GM19452 (cell line): ENCODE measurements at regions not wholly inside any gene's neighbourhood (a gene's known extent, or its start where the extent isn't known, plus 50 kb on each side); places are given as distances from the start of the nearest gene placed in this dataset.
"Not testable (repeated sequence)": the region's sequence is repeated elsewhere in the genome, so short reads cannot be mapped to it uniquely, and the experiment has no call there.

Source experiments
- ATAC-seq: cut with Tn5 transposase; IDR thresholded peaks from one replicate; pipeline ENCODE4 v1.9.1; 2021; ENCODE audit not compliant: unreplicated experiment

DNA sequence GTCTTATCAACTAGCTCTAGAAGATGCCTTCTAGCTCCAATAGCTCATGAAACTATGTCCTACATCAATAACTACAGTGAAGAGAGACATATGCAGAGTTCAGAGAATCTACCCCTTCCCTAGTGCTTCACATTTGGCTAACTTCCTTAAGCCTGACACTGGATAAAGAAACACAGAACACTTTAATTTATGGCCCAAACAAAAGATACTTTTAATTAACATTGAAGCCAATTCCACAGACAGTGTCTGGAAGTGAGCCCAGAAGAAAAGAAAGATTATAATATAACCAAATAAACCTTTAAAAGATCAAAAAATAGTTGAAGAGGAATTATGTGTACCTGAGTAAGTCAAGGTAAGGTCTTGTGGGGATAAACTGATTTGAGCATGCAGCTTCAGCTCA, 255.2 kb downstream of the C11orf87 start:
- no peak for ATAC-seq

GRCh38 chr11:109677876-109678275, 255.9 kb downstream of the C11orf87 start:
- no peak for ATAC-seq

- no peak for ATAC-seq
These were observed 258.1 kb downstream of the C11orf87 start for GRCh38 chr11:109680127-109680526.

DNA sequence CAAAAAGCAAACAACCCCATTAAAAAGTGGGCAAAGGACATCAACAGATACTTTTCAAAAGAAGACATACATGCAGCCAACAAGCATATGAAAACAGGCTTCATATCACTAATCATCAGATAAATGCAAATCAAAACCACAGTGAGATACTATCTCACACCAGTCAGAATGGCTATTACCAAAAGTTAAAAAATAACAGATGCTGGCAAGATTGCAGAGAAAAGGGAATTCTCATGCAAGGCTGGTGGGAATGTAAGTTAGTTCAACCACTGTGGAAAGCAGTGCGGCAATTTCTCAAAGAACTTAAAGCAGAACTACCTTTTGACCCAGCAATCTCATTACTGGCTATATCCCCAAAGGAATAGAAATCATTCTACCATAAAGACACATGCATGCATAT, 260.8 kb downstream of the C11orf87 start:
- not testable (repeated sequence) for ATAC-seq

- ATAC-seq: no peak
These were observed 273.7 kb downstream of the C11orf87 start for GRCh38 chr11:109695696-109696095.

DNA sequence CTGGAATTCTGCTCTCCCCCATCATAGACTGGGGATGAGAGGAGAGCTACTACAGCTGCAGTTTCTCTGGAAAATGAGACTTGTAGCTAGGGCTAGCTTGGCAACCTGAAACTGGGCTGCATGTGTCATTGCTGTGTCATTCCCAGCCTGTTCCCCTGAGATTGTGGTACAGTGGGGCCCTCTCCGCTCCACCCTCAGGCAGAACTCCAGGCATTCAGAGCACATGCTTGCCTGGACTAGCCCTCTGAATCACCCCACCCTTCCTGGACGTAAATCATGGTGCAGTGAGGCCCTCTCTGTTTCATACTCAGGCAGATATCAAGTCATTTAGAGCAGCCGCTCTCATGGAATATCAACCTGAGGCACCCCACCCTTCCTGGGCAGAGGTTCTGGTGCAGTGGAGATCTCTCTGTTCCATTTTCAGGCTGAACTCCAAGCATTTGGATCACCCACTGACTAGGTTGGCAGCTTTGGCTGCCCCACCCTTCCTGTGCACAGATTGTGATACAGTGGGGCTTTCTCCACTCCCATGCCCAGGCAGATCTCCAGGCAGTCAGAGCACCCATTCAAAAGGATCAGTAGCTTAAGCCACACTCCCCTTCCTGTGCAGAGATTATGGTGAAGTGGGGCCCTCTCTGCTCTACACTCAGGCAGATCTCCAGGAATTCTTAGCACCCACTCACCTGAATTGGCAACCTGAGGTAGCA, 274.4 kb downstream of the C11orf87 start:
- ATAC-seq: no peak

DNA sequence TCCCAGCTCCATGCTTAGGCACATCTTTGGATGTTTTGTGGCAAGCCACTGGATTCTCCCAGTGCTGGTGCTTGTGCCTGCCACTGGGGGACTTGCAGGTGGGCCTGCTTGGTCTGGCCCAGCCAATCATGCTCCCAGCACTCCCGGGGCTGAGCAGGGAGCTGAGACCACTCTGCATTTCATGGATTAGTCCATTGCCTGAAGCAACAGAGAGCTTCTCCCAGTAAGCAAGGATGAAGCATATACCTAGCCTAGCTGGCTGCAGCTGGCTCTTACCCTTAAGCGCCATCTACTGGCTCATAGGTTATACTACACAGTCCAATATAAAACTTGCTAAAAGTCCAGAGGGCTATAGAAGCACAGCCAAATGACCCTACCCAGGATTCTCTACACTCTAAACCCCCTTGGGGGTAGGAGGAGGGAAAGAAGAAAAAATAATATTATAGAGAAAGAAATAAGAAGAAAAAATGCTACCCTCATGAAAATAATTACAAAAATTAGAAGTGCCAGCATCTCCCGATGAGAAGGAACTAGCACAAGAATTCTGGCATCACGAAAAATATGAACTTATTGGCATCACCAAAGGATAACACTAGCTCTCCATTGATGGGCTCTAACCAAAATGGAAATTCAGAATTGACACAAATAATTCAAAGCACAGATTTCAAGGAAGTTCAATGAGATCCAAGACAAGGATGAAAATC, 275.3 kb downstream of the C11orf87 start:
- peak; percentile 91 for ATAC-seq

GRCh38 chr11:109698237-109698636, 276.2 kb downstream of the C11orf87 start:
- no peak for ATAC-seq

DNA sequence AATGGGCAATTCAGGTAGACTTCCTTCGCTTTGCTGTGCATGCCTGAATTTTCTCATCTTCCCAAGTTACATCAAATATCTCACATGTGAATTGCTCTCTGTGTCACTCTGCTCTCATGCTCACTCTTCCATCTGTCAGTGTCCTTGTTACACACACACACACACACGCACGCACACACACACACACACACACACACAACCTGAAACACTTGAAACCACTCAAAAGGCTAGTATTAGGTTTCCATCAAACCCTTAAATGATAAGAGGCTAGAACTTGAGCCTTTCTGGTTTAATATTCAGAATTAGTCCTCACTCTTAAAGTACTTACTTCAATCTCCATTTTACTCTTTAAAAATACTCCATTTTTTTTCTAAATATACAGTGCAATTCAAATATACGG, 282.4 kb downstream of the C11orf87 start:
- ATAC-seq: no peak

DNA sequence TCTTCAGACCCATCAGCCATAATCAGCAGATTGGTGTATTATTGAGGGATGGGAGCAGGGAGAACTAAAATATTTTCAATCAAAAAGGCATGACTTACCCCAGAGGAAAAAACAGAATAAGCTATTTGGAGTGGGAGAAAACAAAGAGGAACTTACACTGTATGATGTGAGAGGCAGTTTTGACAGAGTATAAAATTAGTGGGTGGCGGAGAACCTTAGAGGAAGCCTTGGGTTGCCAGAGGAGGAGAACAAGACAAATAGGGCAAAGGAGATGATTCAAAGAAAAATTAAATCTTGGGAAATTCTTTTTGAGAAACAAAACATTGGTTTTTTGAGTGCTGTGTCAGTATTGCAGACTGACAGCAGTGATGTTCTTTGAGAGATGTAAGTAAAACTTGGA, 285.0 kb downstream of the C11orf87 start:
- no peak for ATAC-seq

DNA sequence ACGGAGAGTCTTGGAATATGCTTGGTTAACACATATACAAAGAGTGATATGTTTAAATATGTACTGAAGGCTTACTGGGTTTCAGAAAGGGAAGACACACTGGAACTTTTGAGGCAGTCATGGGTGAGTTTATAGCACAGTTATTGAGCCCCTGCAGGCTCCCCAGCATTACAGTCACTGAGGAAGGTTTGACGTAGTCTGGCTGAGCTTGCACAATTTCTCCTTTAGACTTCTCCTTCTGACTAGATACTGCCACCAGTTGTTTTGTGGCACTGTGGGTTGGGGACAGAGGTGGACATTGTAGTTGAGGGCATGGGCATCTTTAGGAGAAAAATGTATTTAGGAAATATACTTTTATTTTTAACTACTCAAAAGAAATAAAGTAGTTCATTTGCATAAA, 285.4 kb downstream of the C11orf87 start:
- no peak for ATAC-seq

DNA sequence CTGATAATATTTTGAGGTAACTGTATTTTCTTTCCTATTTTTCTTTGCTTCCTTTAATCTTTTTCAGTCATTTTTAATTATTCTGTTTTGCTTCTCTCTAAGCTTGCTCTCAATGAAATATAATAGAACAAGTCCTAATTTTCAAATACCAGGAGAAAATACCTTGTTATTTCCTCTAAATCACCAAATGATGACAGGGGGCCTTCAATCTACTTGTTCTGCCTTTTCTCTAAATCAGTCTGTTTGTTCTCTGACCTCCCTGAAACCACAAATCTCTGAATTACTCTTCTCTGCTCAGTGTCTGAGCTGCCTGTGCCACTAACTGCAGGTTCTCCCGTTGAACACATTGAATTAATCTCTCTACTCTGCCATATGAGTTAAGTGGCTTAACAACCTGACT, 286.2 kb downstream of the C11orf87 start:
- no peak for ATAC-seq

- not testable (repeated sequence) for ATAC-seq
These were observed 292.5 kb downstream of the C11orf87 start for GRCh38 chr11:109714444-109714843.

DNA sequence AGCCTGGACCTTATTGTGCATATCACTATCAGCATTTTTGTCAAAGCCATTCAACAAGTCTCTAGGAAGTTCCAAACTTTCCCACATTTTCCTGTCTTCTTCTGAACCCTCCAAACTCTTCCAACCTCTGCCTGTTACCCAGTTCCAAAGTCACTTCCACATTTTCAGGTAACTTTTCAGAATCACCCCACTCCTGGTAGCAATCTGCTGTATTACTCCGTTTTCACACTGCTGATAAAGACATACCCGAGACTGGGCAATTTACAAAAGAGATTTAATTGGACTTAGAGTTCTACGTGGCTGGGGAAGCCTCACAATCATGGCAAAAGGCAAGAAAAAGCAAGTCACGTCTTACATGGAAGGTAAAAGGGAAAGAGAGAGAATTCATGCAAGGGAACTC, 293.4 kb downstream of the C11orf87 start:
- not testable (repeated sequence) for ATAC-seq

DNA sequence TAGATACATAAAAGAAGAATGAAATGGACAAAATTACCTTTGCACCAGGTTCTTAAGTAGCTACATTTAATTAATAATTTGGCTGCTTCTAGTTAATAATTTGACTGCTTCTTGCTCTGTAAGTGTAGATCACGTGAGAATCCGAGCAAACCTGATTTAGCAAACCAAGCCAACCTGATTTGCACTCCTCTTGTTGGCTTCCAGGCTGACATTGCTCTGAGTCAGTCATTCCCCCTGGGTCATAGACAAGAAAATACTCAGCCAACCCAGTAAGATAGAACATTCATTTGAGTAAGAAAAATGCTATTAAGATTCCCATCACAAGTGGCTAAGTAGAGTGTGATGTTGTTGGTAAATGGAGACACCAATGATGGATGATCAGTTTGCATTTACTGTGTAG, 304.1 kb downstream of the C11orf87 start:
- no peak for ATAC-seq

DNA sequence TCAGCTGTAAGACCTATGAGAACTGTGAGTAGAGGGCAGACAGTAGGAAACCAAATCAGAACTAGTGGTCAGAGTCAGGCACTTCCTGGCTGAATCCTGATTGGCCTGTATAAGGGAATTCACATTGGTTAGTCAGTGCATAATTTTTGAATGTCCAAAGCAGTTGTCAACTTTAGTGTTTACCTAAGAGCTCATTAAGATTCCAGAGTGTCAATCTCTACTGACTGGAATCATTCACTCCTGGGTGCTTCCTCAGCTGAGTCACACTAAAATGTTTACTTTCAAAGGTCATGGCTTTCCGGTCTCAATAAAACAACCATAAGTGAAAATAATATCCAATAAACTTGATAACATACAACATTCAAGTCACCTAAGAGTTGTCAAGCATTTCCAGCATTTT, 306.1 kb downstream of the C11orf87 start:
- no peak for ATAC-seq

DNA sequence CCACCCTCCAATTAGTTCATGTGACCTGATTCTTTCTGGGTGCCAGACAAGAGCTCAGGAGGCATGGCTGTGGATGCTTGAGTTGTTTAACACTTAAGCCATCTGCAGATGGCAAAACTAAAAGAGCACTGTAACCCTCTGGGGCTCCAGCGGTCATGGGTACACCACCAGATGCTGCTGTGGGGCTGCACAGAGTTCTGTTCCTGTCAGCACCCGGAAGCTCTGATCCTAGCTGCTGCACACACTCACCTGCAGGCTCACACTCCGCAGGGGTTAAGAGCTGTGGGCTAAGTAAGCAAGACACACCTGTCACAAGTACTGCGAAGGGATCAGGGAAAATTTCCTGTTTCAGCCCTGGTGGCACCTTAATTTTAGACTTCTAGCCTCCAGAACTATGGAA, 307.8 kb downstream of the C11orf87 start:
- ATAC-seq: no peak

GRCh38 chr11:109730669-109731068, 308.7 kb downstream of the C11orf87 start:
- no peak for ATAC-seq

GRCh38 chr11:109731451-109731850, 309.5 kb downstream of the C11orf87 start:
- ATAC-seq: no peak

- ATAC-seq: no peak
These were observed 311.3 kb downstream of the C11orf87 start for GRCh38 chr11:109733245-109733644.

DNA sequence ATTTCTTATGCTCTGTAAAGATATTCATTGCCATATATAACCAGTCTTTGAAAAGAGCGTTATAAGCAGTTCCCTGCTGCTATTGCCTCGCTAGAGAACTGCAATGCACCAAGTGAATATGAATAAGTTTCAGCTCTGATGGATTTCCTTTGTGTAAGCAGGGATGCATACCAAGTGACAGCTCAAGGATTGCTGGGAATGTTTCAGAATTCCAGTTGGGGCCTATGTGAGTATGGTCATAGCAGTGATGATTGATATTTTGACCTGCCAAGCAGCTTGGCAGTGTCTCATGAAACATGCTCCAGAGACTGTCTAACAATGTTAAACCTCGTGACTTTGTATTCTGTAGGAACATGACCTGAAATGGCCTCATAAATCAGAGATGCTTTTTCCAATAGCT, 312.6 kb downstream of the C11orf87 start:
- no peak for ATAC-seq

- ATAC-seq: no peak
These were observed 313.1 kb downstream of the C11orf87 start for GRCh38 chr11:109735128-109735527.

DNA sequence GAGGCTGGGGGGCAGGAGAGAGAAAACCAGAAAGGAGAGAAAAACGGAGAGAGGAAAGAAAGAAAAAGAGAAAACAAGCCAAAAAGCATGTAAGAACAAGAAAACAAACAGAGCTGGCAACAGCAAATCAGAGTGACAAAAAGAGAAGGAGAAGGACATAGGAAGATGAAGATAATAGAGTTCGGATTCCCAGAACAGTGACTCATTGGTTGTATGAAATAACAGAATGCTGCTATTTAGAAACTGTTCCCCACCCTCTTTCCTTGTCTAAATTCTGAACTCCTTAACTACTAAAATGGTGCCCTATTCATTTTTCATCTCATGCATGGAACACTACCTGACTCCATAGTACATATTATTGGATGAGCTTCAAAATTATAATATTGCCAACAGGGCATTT, 317.4 kb downstream of the C11orf87 start:
- ATAC-seq: no peak
